Motor neuron (in vitro differentiated cells): ENCODE measurements at regions not wholly inside any gene's neighbourhood (a gene's known extent, or its start where the extent isn't known, plus 50 kb on each side); places are given as distances from the start of the nearest gene placed in this dataset.
"Not testable (repeated sequence)": the region's sequence is repeated elsewhere in the genome, so short reads cannot be mapped to it uniquely, and the experiment has no call there.

ENCODE experiments used
- ATAC-seq, 8 experiments: fragments of 200-7000 bp; cut with Tn5 transposase; replicated peaks in 6 of 8; 2 replicates each; pipeline ENCODE4 v1.8.0; 2021; ENCODE audit warnings: mild to moderate bottlenecking in 8 of 8, moderate library complexity in 8 of 8
- H3K27ac ChIP-seq, 2 donors: fragments of 250-450 bp; sonication (Bioruptor Pico); 2 replicates each; pipeline ENCODE4 v1.9.0; 2021; ENCODE audit warnings: antibody characterized with exemption in 2 of 2, mild to moderate bottlenecking in 2 of 2, moderate library complexity in 1 of 2
- H3K4me1 ChIP-seq, 2 donors: fragments of 250-450 bp; sonication (Bioruptor Pico); replicated peaks in 1 of 2; 2 replicates each; pipeline ENCODE4 v1.6.1; 2021; ENCODE audit warnings: antibody characterized with exemption in 2 of 2, mild to moderate bottlenecking in 2 of 2, moderate library complexity in 1 of 2
- H3K4me3 ChIP-seq, 5 donors: fragments of 250-450 bp; sonication (Bioruptor Pico); 2 replicates each; pipeline ENCODE4 v1.9.0; 2021; ENCODE audit warnings: antibody characterized with exemption in 5 of 5, mild to moderate bottlenecking in 5 of 5, moderate library complexity in 4 of 5
- WGBS, 10 experiments: fragments of 450-650 bp; shearing (Covaris generic); methylation state at CpG; one replicate each; pipeline ENCODE4 v1.0.0; 2022; 5-methylcytosine and 5-hydroxymethylcytosine counted together
- in situ Hi-C, 9 experiments: fragments of 400-800 bp; cut with MboI; loops; one replicate each; pipeline ENCODE4 v1.15.0; 2021; ENCODE audit warnings: low sequenced_read_pairs in 9 of 9, low pct_unique_long_range_greater_than_20kb in 2 of 9; ENCODE audit not compliant: unreplicated experiment in 9 of 9

DNA sequence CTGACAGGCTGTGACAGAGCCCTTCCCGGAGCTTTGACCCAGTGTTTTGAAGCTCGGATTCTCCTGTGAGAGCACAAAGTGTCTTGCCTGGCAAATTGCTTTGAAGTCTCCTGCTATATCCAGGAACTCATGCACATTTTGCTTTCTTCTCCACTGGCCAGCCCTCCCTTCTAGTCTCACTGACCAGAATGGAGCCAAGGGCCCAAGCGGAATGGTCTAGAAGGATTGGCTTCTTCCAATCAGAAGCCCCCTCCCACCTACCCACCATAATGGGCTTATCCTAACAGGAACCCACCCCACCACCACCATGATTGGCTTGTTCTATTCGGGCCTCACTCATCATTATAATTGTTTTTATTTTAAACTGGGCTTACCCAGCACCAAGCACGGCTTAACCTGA is 130.1 kb downstream of the PXDC1 start:
- H3K27ac ChIP-seq, result no peak overlapping the region
- H3K4me1 ChIP-seq, result peaks cover 12 to 14% of the 10 kb centered on the region in 2 donors
- WGBS, 10 experiments, result 80 to 100% (median 93%) methylated on average over 1 to 3 of the region's 5 CpGs; no CpG with 5 or more reads in 5 of the 10 experiments
- ATAC-seq, result no peak
- no peak overlapping the region for H3K4me3 ChIP-seq
- in situ Hi-C loops, result no loop called here

DNA sequence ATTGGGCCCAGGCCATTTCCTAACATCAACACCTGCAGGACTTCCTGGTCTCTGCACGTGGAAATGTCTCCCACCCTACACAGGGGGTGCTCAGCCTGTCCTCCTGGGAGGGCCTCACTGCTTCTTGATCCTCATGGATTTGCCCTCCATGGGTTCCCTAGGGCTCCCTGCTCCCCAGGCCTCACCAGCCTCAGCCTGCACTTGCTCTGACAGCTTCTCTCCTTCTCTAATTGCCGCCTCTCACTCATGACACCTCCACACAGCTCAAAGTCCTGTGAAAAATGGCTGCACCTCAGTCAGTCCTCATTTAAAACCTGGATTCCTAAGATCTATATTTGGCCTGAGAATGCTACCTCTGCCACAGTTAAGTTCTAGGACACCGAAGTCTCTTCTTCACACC is 130.6 kb downstream of the PXDC1 start:
- H3K27ac ChIP-seq, result no peak overlapping the region
- in situ Hi-C loops, result no loop called here

GRCh38 chr6:3620389-3620788 is 131.1 kb downstream of the PXDC1 start:
- Histone ChIP-seq H3K4me1 (peaks cover 12% of the 10 kb centered on the region in 2 donors), H3K27ac (no peak overlapping the region), H3K4me3 (no peak overlapping the region)
- ATAC-seq, result no peak
- WGBS, 10 experiments, result 84 to 100% (median 98%) methylated on average over 3 to 8 of the region's 8 CpGs; no CpG with 5 or more reads in 3 of the 10 experiments
- in situ Hi-C loops, result no loop called here

More for the DNA sequence above, 130.6 kb downstream of the PXDC1 start:
- Histone ChIP-seq H3K4me3 (no peak overlapping the region), H3K4me1 (peaks cover 12 to 14% of the 10 kb centered on the region in 2 donors)
- ATAC-seq, result no peak
- 59 to 100% (median 100%) methylated on average over 1 to 3 of the region's 3 CpGs; no CpG with 5 or more reads in 2 of the 10 experiments for WGBS, 10 experiments

GRCh38 chr6:3619800-3620199 is 131.7 kb downstream of the PXDC1 start:
- peaks cover 6 to 12% of the 10 kb centered on the region in 2 donors for H3K4me1 ChIP-seq
- in situ Hi-C loops, result no loop called here
- no peak overlapping the region for H3K27ac ChIP-seq

DNA sequence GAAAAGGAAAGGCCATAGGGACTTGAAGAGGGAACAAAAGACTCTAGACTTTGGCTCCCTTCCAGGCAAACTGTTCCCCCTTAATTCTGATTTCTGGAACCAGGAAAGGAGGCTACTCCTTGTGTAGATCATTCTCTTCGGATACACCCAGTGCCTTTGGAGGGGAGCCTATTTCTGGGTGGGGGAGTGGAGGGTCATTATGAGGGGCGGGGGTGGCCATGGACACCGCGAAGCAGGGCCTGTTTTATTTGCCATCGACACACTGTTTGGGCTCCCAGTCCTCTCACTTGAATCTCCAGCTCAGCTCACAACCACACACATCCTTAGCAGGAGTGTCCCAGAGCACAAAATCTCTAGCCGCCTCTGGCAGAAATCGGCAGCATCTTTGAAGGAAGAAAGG is 132.3 kb downstream of the PXDC1 start:
- no peak for ATAC-seq
- in situ Hi-C loops, result no loop called here
- 95 to 100% methylated on average over 1 to 2 of the region's 7 CpGs; no CpG with 5 or more reads in 8 of the 10 experiments for WGBS, 10 experiments
- peaks cover under 1 to 6% of the 10 kb centered on the region in 2 donors for H3K4me1 ChIP-seq
- H3K27ac ChIP-seq, result no peak overlapping the region
- H3K4me3 ChIP-seq, result no peak overlapping the region

More at GRCh38 chr6:3619800-3620199, 131.7 kb downstream of the PXDC1 start:
- no peak overlapping the region for H3K4me3 ChIP-seq
- no peak for ATAC-seq
- WGBS, 10 experiments, result 20 to 88% (median 60%) methylated on average over 1 to 4 of the region's 4 CpGs; no CpG with 5 or more reads in 1 of the 10 experiments

- 76 to 100% (median 100%) methylated on average over 1 to 2 of the region's 2 CpGs; no CpG with 5 or more reads in 6 of the 10 experiments for WGBS, 10 experiments
- Histone ChIP-seq H3K27ac (no peak overlapping the region), H3K4me1 (peaks cover 0 to under 1% of the 10 kb centered on the region in 2 donors), H3K4me3 (no peak overlapping the region)
- in situ Hi-C loops, result no loop called here
- ATAC-seq, result no peak
These were observed 132.9 kb downstream of the PXDC1 start for GRCh38 chr6:3618642-3619041.

DNA sequence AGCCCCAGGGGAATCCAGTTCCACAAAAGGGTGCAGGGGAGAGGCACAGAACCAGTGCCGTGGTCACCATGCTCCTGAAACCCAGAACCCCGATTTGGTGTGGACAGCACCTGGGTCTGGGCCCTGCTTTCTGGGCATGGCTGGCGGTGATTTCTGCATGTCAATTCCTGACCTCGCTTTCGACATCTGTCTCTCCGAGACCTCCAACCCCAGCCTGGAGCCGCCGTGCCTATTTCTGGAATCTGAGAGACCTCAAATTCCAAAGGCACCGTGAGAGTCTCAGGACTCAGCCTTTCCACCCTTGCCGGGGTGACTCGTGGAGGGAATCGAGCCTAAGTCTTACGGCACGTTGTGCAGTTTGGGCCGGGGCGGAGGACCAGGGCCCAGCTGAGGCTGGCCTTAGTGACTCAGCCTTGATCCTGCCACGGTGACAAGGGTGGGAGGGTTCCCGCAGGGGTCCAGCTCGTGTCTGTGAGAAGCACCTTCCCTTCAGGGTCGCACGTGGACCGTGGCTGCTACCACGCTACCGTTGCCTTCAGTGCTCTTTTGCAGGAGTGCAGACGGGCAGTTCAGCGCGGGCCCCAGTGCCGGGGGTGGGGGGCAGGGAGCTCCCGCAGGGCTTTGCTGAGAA is 133.7 kb downstream of the PXDC1 start:
- 74 to 95% (median 80%) methylated on average over 2 to 23 of the region's 29 CpGs; no CpG with 5 or more reads in 4 of the 10 experiments for WGBS, 10 experiments
- Histone ChIP-seq H3K4me3 (no peak overlapping the region), H3K4me1 (peaks cover 1 to 3% of the 10 kb centered on the region in 2 donors), H3K27ac (no peak overlapping the region)
- in situ Hi-C loops, result no loop called here
- ATAC-seq, result no peak

DNA sequence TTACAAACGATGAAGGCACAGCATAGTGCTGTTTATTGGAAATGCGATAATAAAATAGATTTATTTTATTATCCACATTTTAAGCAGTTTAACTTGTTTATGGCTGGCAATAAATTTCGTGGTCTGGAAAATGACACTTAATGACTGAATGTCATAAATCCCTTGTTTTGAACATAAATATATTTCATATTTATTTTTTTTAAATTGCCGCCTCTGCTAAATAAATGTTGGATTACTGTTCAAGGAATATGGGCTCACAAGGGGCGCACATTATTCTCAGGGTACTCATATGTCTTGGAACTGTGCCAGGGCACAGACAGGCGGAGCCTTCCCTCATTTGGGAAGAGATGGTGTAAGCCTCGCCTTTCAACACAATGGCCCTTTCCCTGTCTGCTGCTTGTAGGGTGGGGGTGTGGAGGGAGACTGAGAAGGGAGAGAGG is 134.3 kb downstream of the PXDC1 start:
- 19 to 88% (median 71%) methylated on average over 2 to 7 of the region's 7 CpGs for WGBS, 10 experiments
- ATAC-seq, result peak in 1 of 8 experiments; percentile 60
- in situ Hi-C loops, result no loop called here

GRCh38 chr6:3616565-3617176 is 134.8 kb downstream of the PXDC1 start:
- in situ Hi-C loops, result no loop called here
- Histone ChIP-seq H3K27ac (no peak overlapping the region), H3K4me1 (peaks cover 5 to 11% of the 10 kb centered on the region in 2 donors), H3K4me3 (no peak overlapping the region)
- no peak for ATAC-seq
- WGBS, 10 experiments, result 74 to 100% (median 92%) methylated on average over 2 to 7 of the region's 9 CpGs; no CpG with 5 or more reads in 2 of the 10 experiments

More for the DNA sequence above, 134.3 kb downstream of the PXDC1 start:
- no peak overlapping the region for H3K27ac ChIP-seq
- H3K4me1 ChIP-seq, result peaks cover 5 to 8% of the 10 kb centered on the region in 2 donors
- H3K4me3 ChIP-seq, result no peak overlapping the region

- in situ Hi-C loops, result no loop called here
- H3K4me1 ChIP-seq, result peaks cover 5 to 11% of the 10 kb centered on the region in 2 donors
- no peak overlapping the region for H3K27ac ChIP-seq
- WGBS, 10 experiments, result 40 to 100% (median 89%) methylated on average over 1 to 9 of the region's 11 CpGs; no CpG with 5 or more reads in 2 of the 10 experiments
- no peak for ATAC-seq
- H3K4me3 ChIP-seq, result no peak overlapping the region
These were observed 135.8 kb downstream of the PXDC1 start for GRCh38 chr6:3615391-3616380.

GRCh38 chr6:3614918-3615317 is 136.6 kb downstream of the PXDC1 start:
- in situ Hi-C loops, result no loop called here
- ATAC-seq, result no peak
- no peak overlapping the region for H3K4me3 ChIP-seq
- H3K27ac ChIP-seq, result no peak overlapping the region
- peaks cover 12 to 13% of the 10 kb centered on the region in 2 donors for H3K4me1 ChIP-seq
- WGBS, 10 experiments, result no CpG with 5 or more reads among the region's 2 CpGs

- H3K4me1 ChIP-seq, result peaks cover 16 to 18% of the 10 kb centered on the region in 2 donors
- H3K4me3 ChIP-seq, in situ Hi-C loops, H3K27ac ChIP-seq, ATAC-seq: not testable (repeated sequence)
- WGBS, 10 experiments, result 100% methylated on average over 1 of the region's 1 CpG; no CpG with 5 or more reads in 8 of the 10 experiments
These were observed 137.9 kb downstream of the PXDC1 start for GRCh38 chr6:3613565-3613964.
